H9 (cell line): ENCODE measurements at regions not wholly inside any gene's neighbourhood (a gene's known extent, or its start where the extent isn't known, plus 50 kb on each side); places are given as distances from the start of the nearest gene placed in this dataset.

Experiments
- DNase-seq: peaks from one replicate; pipeline ENCODE4 v3.0.0-alpha.2; 2017
- H2AFZ ChIP-seq: one replicate; pipeline ENCODE4 v1.6.1; 2013; ENCODE audit warnings: mild to moderate bottlenecking, low read length, control low read depth, moderate library complexity
- H2AK5ac ChIP-seq: 2 replicates; pipeline ENCODE4 v1.6.1; 2013; ENCODE audit warnings: low read length, control low read depth, mixed read lengths; ENCODE audit not compliant: insufficient read length
- H2BK120ac ChIP-seq: one replicate; pipeline ENCODE4 v1.6.1; 2013; ENCODE audit warnings: low read depth, mild to moderate bottlenecking, low read length, control low read depth, inconsistent platforms; ENCODE audit not compliant: poor library complexity, severe bottlenecking
- H2BK12ac ChIP-seq: 2 replicates; pipeline ENCODE4 v1.6.1; 2013; ENCODE audit warnings: low read length, control low read depth, mixed read lengths, low read depth; ENCODE audit not compliant: insufficient read length
- H2BK15ac ChIP-seq: 2 replicates; pipeline ENCODE4 v1.6.1; 2013; ENCODE audit warnings: low read depth, low read length, control low read depth
- H2BK20ac ChIP-seq: one replicate; pipeline ENCODE4 v1.6.1; 2013; ENCODE audit warnings: low read depth, mild to moderate bottlenecking, low read length, control low read depth, inconsistent platforms; ENCODE audit not compliant: poor library complexity, severe bottlenecking
- H2BK5ac ChIP-seq: 2 replicates; pipeline ENCODE4 v1.6.1; 2013; ENCODE audit warnings: low read length, control low read depth, mixed read lengths; ENCODE audit not compliant: insufficient read length
- H3K14ac ChIP-seq: 2 replicates; pipeline ENCODE4 v1.6.1; 2013; ENCODE audit warnings: low read length, control low read depth; ENCODE audit not compliant: insufficient read depth
- H3K18ac ChIP-seq: 2 replicates; pipeline ENCODE4 v1.6.1; 2013; ENCODE audit warnings: low read depth, mild to moderate bottlenecking, mixed read lengths, low read length, control low read depth; ENCODE audit not compliant: insufficient read length
- H3K23ac ChIP-seq: 2 replicates; pipeline ENCODE4 v1.6.1; 2013; ENCODE audit warnings: low read length, control low read depth, mixed read lengths, low read depth; ENCODE audit not compliant: insufficient read length
- H3K23me2 ChIP-seq: 2 replicates; pipeline ENCODE4 v1.6.1; 2013; ENCODE audit warnings: low read depth, mild to moderate bottlenecking, mixed read lengths, low read length, control low read depth; ENCODE audit not compliant: insufficient read length, poor library complexity, severe bottlenecking
- H3K27ac ChIP-seq: 2 replicates; pipeline ENCODE4 v1.5.1; 2013; ENCODE audit warnings: low read length, control low read depth, mixed read lengths, low read depth; ENCODE audit not compliant: insufficient read length
- H3K27me3 ChIP-seq: 2 replicates; pipeline ENCODE4 v1.6.1; 2013; ENCODE audit warnings: low read length, control low read depth, inconsistent platforms; ENCODE audit not compliant: insufficient read depth
- H3K4ac ChIP-seq: 2 replicates; pipeline ENCODE4 v1.6.1; 2013; ENCODE audit warnings: low read depth, mild to moderate bottlenecking, control low read depth, inconsistent platforms, low read length, moderate library complexity
- H3K4me1 ChIP-seq: 2 replicates; pipeline ENCODE4 v1.6.1; 2013; ENCODE audit warnings: low read length, control low read depth, inconsistent platforms; ENCODE audit not compliant: insufficient read depth
- H3K4me2 ChIP-seq: 2 replicates; pipeline ENCODE4 v1.6.1; 2013; ENCODE audit warnings: low read length, control low read depth, mixed read lengths; ENCODE audit not compliant: insufficient read length, insufficient read depth
- H3K56ac ChIP-seq: 2 replicates; pipeline ENCODE4 v1.6.1; 2013; ENCODE audit warnings: low read depth, mild to moderate bottlenecking, mixed read lengths, low read length, control low read depth; ENCODE audit not compliant: insufficient read length
- H3K79me1 ChIP-seq: 2 replicates; pipeline ENCODE4 v1.6.1; 2013; ENCODE audit warnings: low read depth, mild to moderate bottlenecking, moderate library complexity, low read length, control low read depth, inconsistent platforms; ENCODE audit not compliant: insufficient read depth, poor library complexity, severe bottlenecking
- H3K79me2 ChIP-seq: 2 replicates; pipeline ENCODE4 v1.6.1; 2013; ENCODE audit warnings: low read length, control low read depth, inconsistent platforms; ENCODE audit not compliant: insufficient read depth
- H3K9ac ChIP-seq: 2 replicates; pipeline ENCODE4 v1.6.1; 2013; ENCODE audit warnings: low read length, control low read depth, mixed read lengths; ENCODE audit not compliant: insufficient read length; ENCODE audit errors: extremely low read depth
- H3K9me3 ChIP-seq: one replicate; pipeline ENCODE4 v1.6.1; 2013; ENCODE audit warnings: low read depth, low read length, inconsistent platforms; ENCODE audit not compliant: control insufficient read depth
- H3T11ph ChIP-seq: one replicate; pipeline ENCODE4 v1.6.1; 2013; ENCODE audit warnings: mild to moderate bottlenecking, low read length, control low read depth, inconsistent platforms
- H4K20me1 ChIP-seq: one replicate; pipeline ENCODE4 v1.6.1; 2013; ENCODE audit not compliant: control insufficient read depth, insufficient read length, insufficient read depth
- H4K5ac ChIP-seq: 2 replicates; pipeline ENCODE4 v1.6.1; 2013; ENCODE audit warnings: low read depth, mild to moderate bottlenecking, mixed read lengths, low read length, control low read depth; ENCODE audit not compliant: insufficient read length
- H4K8ac ChIP-seq: replicated peaks from 2 replicates; pipeline ENCODE4 v1.6.1; 2013; ENCODE audit warnings: low read length, control low read depth, mixed read lengths, low read depth; ENCODE audit not compliant: insufficient read length
- H4K91ac ChIP-seq: 2 replicates; pipeline ENCODE4 v1.6.1; 2013; ENCODE audit warnings: low read depth, mild to moderate bottlenecking, moderate library complexity, mixed read lengths, low read length, control low read depth; ENCODE audit not compliant: insufficient read length
- H3K27ac Mint-ChIP-seq, 3 experiments: 2 replicates in 2 of 3; 3 replicates in 1 of 3; pipeline ENCODE4 v1.8.0; 2020 to 2021; ENCODE audit warnings: mixed read lengths in 3 of 3, mild to moderate bottlenecking in 1 of 3, moderate library complexity in 1 of 3
- H3K27me3 Mint-ChIP-seq: 2 replicates; pipeline ENCODE4 v1.8.0; 2021; ENCODE audit warnings: low read depth, mild to moderate bottlenecking, moderate library complexity, mixed read lengths
- H3K36me3 Mint-ChIP-seq, 3 experiments: 2 replicates in 2 of 3; 3 replicates in 1 of 3; pipeline ENCODE4 v1.8.0; 2020 to 2021; ENCODE audit warnings: low read depth in 3 of 3, mixed read lengths in 3 of 3; ENCODE audit not compliant: insufficient read depth in 1 of 3
- H3K4me1 Mint-ChIP-seq, 2 experiments: 2 replicates each; pipeline ENCODE4 v1.8.0; 2020; ENCODE audit warnings: mixed read lengths in 2 of 2
- H3K4me3 Mint-ChIP-seq, 2 experiments: 2 replicates in 1 of 2; 3 replicates in 1 of 2; pipeline ENCODE4 v1.8.0; 2020 to 2021; ENCODE audit warnings: mild to moderate bottlenecking in 2 of 2, mixed read lengths in 2 of 2, moderate library complexity in 1 of 2
- H3K9me3 Mint-ChIP-seq, 2 experiments: 2 replicates in 1 of 2; 3 replicates in 1 of 2; pipeline ENCODE4 v1.8.0; 2020; ENCODE audit warnings: mild to moderate bottlenecking in 2 of 2, mixed read lengths in 2 of 2, moderate library complexity in 1 of 2
- WGBS: extraction: QIAGEN DNeasy Blood & Tissue Kit; methylation state at CpG from one replicate; pipeline ENCODE4 v1.1.7; 2013; ENCODE audit warnings: missing lambda C conversion rate, low lambda C conversion rate, mixed read lengths; ENCODE audit not compliant: insufficient read length; ENCODE audit errors: extremely low coverage; 5-methylcytosine and 5-hydroxymethylcytosine counted together
- TF ChIP-seq, protein P1 (sequence below): fragments of 200-600 bp; sonication (generic); conservative IDR thresholded peaks from 3 replicates; pipeline ENCODE4 v1.8.0; 2021; ENCODE audit warnings: antibody characterized with exemption, mild to moderate bottlenecking

DNA sequence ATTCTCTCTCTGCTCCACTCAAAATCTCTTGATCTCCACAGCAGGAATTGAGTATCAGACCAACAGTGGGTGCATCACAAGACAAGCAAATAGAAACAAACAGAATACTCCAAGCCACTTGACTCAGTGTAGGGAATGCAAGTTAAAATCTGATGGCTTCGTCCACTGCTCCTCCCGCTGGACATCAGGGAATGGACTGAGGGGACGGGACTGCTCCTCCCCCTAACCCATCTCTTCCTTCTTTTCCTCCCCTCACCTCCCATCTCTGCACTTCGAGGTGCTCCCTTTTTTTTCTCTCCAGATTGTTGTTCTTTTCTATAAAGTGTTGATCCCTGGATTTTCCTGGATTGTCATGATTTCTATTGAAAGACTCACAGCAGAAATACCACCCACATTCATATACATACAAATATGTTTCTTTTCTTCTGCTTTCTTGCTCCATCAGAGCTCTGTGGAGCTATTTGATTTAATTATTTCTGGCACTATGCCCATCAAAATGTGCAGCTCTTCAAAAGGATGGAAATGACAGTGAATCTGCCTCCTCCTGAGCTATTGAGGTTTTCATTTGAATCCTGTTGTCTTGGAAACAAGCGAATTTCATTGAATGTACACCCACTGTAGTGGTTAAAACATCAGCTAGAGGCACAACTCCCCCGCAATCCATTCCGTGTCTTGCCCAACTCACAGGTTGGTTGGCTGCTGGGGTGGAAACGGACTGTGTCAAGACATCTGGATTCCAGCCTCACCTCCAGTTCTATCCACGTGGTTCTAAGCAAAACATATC lies 199.7 kb downstream of the SPTSSA start:
- Mint-ChIP-seq H3K4me1 (no peaks in the 10 kb centered on the region; a peak in 1 of 4 replicates), H3K27ac (no peak overlapping the region), H3K9me3 (0 out of 5 replicates have a peak, but pooled peaks cover 0 to 3% of the 10 kb centered on the region in 2 experiments), H3K36me3 (peaks cover 0 to 2% (median 0%) of the 10 kb centered on the region in 3 experiments; a peak in 1 of 7 replicates), H3K4me3 (no peak overlapping the region), H3K27me3 (no peaks in the 10 kb centered on the region)
- Histone ChIP-seq H3K27me3 (no peaks in the 10 kb centered on the region), H3K18ac (no peak overlapping the region), H4K8ac (no peak overlapping the region), H3K4me1 (no peaks in the 10 kb centered on the region), H2AK5ac (no peak overlapping the region), H3K14ac (no peak overlapping the region), H4K91ac (no peak overlapping the region), H4K5ac (no peak overlapping the region), H2BK20ac (no peak overlapping the region), H3T11ph (no peak overlapping the region), H3K56ac (no peak overlapping the region), H3K23ac (no peak overlapping the region), H2BK120ac (no peak overlapping the region), H3K9ac (no peak overlapping the region), H2BK15ac (no peak overlapping the region), H3K4ac (no peak overlapping the region), H4K20me1 (no peaks in the 10 kb centered on the region), H3K23me2 (no peaks in the 10 kb centered on the region), H3K27ac (no peak overlapping the region), H3K79me2 (no peaks in the 10 kb centered on the region), H3K79me1 (no peaks in the 10 kb centered on the region), H2BK12ac (no peak overlapping the region), H3K4me2 (no peak overlapping the region), H2AFZ (no peak overlapping the region), H2BK5ac (no peak overlapping the region), H3K9me3 (no peaks in the 10 kb centered on the region)
- no peak for DNase-seq
- TF ChIP-seq, protein P1, sequence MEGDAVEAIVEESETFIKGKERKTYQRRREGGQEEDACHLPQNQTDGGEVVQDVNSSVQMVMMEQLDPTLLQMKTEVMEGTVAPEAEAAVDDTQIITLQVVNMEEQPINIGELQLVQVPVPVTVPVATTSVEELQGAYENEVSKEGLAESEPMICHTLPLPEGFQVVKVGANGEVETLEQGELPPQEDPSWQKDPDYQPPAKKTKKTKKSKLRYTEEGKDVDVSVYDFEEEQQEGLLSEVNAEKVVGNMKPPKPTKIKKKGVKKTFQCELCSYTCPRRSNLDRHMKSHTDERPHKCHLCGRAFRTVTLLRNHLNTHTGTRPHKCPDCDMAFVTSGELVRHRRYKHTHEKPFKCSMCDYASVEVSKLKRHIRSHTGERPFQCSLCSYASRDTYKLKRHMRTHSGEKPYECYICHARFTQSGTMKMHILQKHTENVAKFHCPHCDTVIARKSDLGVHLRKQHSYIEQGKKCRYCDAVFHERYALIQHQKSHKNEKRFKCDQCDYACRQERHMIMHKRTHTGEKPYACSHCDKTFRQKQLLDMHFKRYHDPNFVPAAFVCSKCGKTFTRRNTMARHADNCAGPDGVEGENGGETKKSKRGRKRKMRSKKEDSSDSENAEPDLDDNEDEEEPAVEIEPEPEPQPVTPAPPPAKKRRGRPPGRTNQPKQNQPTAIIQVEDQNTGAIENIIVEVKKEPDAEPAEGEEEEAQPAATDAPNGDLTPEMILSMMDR = no peak
- WGBS = no CpG with 5 or more reads among the region's 9 CpGs
